Mesenchymal stem cell (in vitro differentiated cells and primary cell): ENCODE measurements at regions not wholly inside any gene's neighbourhood (a gene's known extent, or its start where the extent isn't known, plus 50 kb on each side); places are given as distances from the start of the nearest gene placed in this dataset.

ENCODE experiments used
- DNase-seq: peaks from one replicate; pipeline ENCODE4 v3.0.0-alpha.2; 2013
- H2AFZ ChIP-seq: one replicate; pipeline ENCODE4 v1.6.1; 2013; ENCODE audit warnings: low read depth, mild to moderate bottlenecking, control low read depth, inconsistent platforms, low read length, moderate library complexity
- H2AK5ac ChIP-seq: 2 replicates; pipeline ENCODE4 v1.6.1; 2013; ENCODE audit warnings: low read length, moderate library complexity, mild to moderate bottlenecking, inconsistent platforms; ENCODE audit not compliant: severe bottlenecking
- H2BK120ac ChIP-seq: one replicate; pipeline ENCODE4 v1.6.1; 2013; ENCODE audit warnings: low read depth, mild to moderate bottlenecking, inconsistent platforms, low read length, moderate library complexity
- H2BK12ac ChIP-seq, 2 experiments: one replicate each; pipeline ENCODE4 v1.6.1; 2013; ENCODE audit warnings: inconsistent platforms in 2 of 2, low read length in 2 of 2, mild to moderate bottlenecking in 2 of 2, moderate library complexity in 2 of 2, control low read depth in 1 of 2
- H2BK15ac ChIP-seq: one replicate; pipeline ENCODE4 v1.6.1; 2013; ENCODE audit warnings: mild to moderate bottlenecking, low read depth, inconsistent platforms; ENCODE audit not compliant: poor library complexity, severe bottlenecking
- H2BK5ac ChIP-seq: 2 replicates; pipeline ENCODE4 v1.6.1; 2013; ENCODE audit warnings: low read depth, mild to moderate bottlenecking, low read length, control low read depth, inconsistent platforms; ENCODE audit not compliant: poor library complexity, severe bottlenecking
- H3K14ac ChIP-seq, 2 experiments: one replicate each; pipeline ENCODE4 v1.6.1; 2013; ENCODE audit warnings: inconsistent platforms in 2 of 2, low read length in 2 of 2, control low read depth in 1 of 2, mild to moderate bottlenecking in 1 of 2, moderate library complexity in 1 of 2
- H3K18ac ChIP-seq, 2 experiments: one replicate each; pipeline ENCODE4 v1.6.1; 2013; ENCODE audit warnings: inconsistent platforms in 2 of 2, low read length in 2 of 2, control low read depth in 1 of 2, low read depth in 1 of 2, mild to moderate bottlenecking in 1 of 2
- H3K23ac ChIP-seq, 2 experiments: one replicate each; pipeline ENCODE4 v1.6.1; 2013; ENCODE audit warnings: inconsistent platforms in 2 of 2, low read length in 2 of 2, mild to moderate bottlenecking in 2 of 2, moderate library complexity in 2 of 2, control low read depth in 1 of 2
- H3K27ac ChIP-seq: 2 replicates; pipeline ENCODE4 v1.5.1; 2013; ENCODE audit warnings: mild to moderate bottlenecking, moderate library complexity, low read length, control low read depth, inconsistent platforms; ENCODE audit not compliant: poor library complexity, severe bottlenecking
- H3K27me3 ChIP-seq, 2 experiments: 2 replicates each; pipeline versions ENCODE4 v1.6.1 to v1.7.0; 2013; ENCODE audit warnings: low read length in 2 of 2, mild to moderate bottlenecking in 2 of 2, moderate library complexity in 2 of 2, control low read depth in 1 of 2, inconsistent platforms in 1 of 2; ENCODE audit not compliant: control insufficient read depth in 1 of 2, insufficient read depth in 1 of 2
- H3K36me3 ChIP-seq, 2 experiments: 2 replicates each; pipeline versions ENCODE4 v1.6.1 to v1.7.0; 2013; ENCODE audit warnings: low read length in 2 of 2, control low read depth in 1 of 2, inconsistent platforms in 1 of 2, low read depth in 1 of 2, mild to moderate bottlenecking in 1 of 2; ENCODE audit not compliant: insufficient read depth in 2 of 2, control insufficient read depth in 1 of 2
- H3K4ac ChIP-seq, 2 experiments: one replicate each; pipeline ENCODE4 v1.6.1; 2013; ENCODE audit warnings: inconsistent platforms in 2 of 2, low read length in 2 of 2, mild to moderate bottlenecking in 2 of 2, moderate library complexity in 2 of 2, control low read depth in 1 of 2, low read depth in 1 of 2
- H3K4me1 ChIP-seq: 2 replicates; pipeline ENCODE4 v1.6.1; 2013; ENCODE audit warnings: low read depth, low read length, control low read depth; ENCODE audit not compliant: control insufficient read depth, insufficient read depth
- H3K4me2 ChIP-seq: 2 replicates; pipeline ENCODE4 v1.6.1; 2013; ENCODE audit warnings: low read length, mild to moderate bottlenecking, inconsistent platforms; ENCODE audit not compliant: poor library complexity, severe bottlenecking
- H3K4me3 ChIP-seq, 2 experiments: 2 replicates each; pipeline versions ENCODE4 v1.5.1 to v1.7.0; 2013; ENCODE audit warnings: low read length in 2 of 2, mild to moderate bottlenecking in 2 of 2, control low read depth in 1 of 2, low read depth in 1 of 2; ENCODE audit not compliant: insufficient read depth in 1 of 2
- H3K79me1 ChIP-seq: replicated peaks from 2 replicates; pipeline ENCODE4 v1.6.1; 2013; ENCODE audit warnings: mild to moderate bottlenecking, control low read depth, low read length, inconsistent platforms; ENCODE audit not compliant: poor library complexity, severe bottlenecking
- H3K9ac ChIP-seq: 2 replicates; pipeline ENCODE4 v1.7.0; 2013; ENCODE audit warnings: mild to moderate bottlenecking, low read length, moderate library complexity
- H3K9me3 ChIP-seq: 2 replicates; pipeline ENCODE4 v1.7.0; 2013; ENCODE audit warnings: mild to moderate bottlenecking, low read length; ENCODE audit not compliant: control insufficient read depth
- H4K8ac ChIP-seq: one replicate; pipeline ENCODE4 v1.6.1; 2013; ENCODE audit warnings: inconsistent platforms, mild to moderate bottlenecking, low read length, moderate library complexity
- H4K91ac ChIP-seq: one replicate; pipeline ENCODE4 v1.6.1; 2013; ENCODE audit warnings: mild to moderate bottlenecking, low read length, inconsistent platforms
- WGBS: methylation state at CpG from one replicate; pipeline ENCODE4 v1.1.7; 2013; ENCODE audit warnings: mixed read lengths; 5-methylcytosine and 5-hydroxymethylcytosine counted together

GRCh38 chr5:126357585-126358342 lies 65.4 kb upstream of the GRAMD2B start:
- Histone ChIP-seq H3K9me3 (no peaks in the 10 kb centered on the region), H3K18ac (peak overlapping the region; percentile 13 to 23), H3K79me1 (no peaks in the 10 kb centered on the region), H3K4ac (peak overlapping the region in 1 of 2 experiments; percentile 58), H3K4me2 (no peak overlapping the region), H2BK12ac (peak overlapping the region; percentile 15), H3K27me3 (no peaks in the 10 kb centered on the region), H3K14ac (peak overlapping the region in 1 of 2 experiments; percentile 28), H4K91ac (no peak overlapping the region), H2BK15ac (no peak overlapping the region), H4K8ac (no peak overlapping the region), H3K4me3 (no peak overlapping the region), H3K23ac (no peak overlapping the region), H2AK5ac (peak overlapping the region; percentile 10), H2BK120ac (peak overlapping the region; percentile 29), H3K9ac (no peak overlapping the region), H2BK5ac (no peak overlapping the region), H3K4me1 (peaks cover 2% of the 10 kb centered on the region), H2AFZ (peak overlapping the region; percentile 61), H3K27ac (peak overlapping the region; percentile 30), H3K36me3 (no peaks in the 10 kb centered on the region)
- DNase-seq, result no peak
- WGBS, result 94% methylated on average over 1 of the region's 4 CpGs

- no peak overlapping the region for H2AK5ac ChIP-seq
- no peak overlapping the region for H2AFZ ChIP-seq
- H3K27ac ChIP-seq, result no peak overlapping the region
- H3K79me1 ChIP-seq, result no peaks in the 10 kb centered on the region
- H3K4ac ChIP-seq, result no peak overlapping the region
- H3K9ac ChIP-seq, result no peak overlapping the region
- DNase-seq, result peak; percentile 64
- H3K4me3 ChIP-seq, result no peak overlapping the region
- no peak overlapping the region for H3K23ac ChIP-seq
- no peak overlapping the region for H4K91ac ChIP-seq
- no peak overlapping the region for H4K8ac ChIP-seq
- H2BK15ac ChIP-seq, result no peak overlapping the region
- no peak overlapping the region for H2BK5ac ChIP-seq
- H3K14ac ChIP-seq, result no peak overlapping the region
- peaks cover 2% of the 10 kb centered on the region for H3K4me1 ChIP-seq
- peak overlapping the region in 1 of 2 experiments; percentile 54 for H3K18ac ChIP-seq
- peak overlapping the region in 1 of 2 experiments; percentile 51 for H2BK12ac ChIP-seq
- H3K4me2 ChIP-seq, result no peak overlapping the region
- WGBS, result 37% methylated on average over 3 of the region's 4 CpGs
- H3K36me3 ChIP-seq, result no peaks in the 10 kb centered on the region
- H3K9me3 ChIP-seq, result no peaks in the 10 kb centered on the region
- H2BK120ac ChIP-seq, result no peak overlapping the region
- no peaks in the 10 kb centered on the region for H3K27me3 ChIP-seq
These were observed 64.7 kb upstream of the GRAMD2B start for GRCh38 chr5:126358525-126358924.

- H3K9me3 ChIP-seq, result no peaks in the 10 kb centered on the region
- no peak overlapping the region for H3K27ac ChIP-seq
- no peak overlapping the region for H2AK5ac ChIP-seq
- H3K4me2 ChIP-seq, result no peak overlapping the region
- no peak overlapping the region for H3K18ac ChIP-seq
- H2AFZ ChIP-seq, result no peak overlapping the region
- H4K91ac ChIP-seq, result no peak overlapping the region
- H3K27me3 ChIP-seq, result no peaks in the 10 kb centered on the region
- H4K8ac ChIP-seq, result no peak overlapping the region
- H3K79me1 ChIP-seq, result no peaks in the 10 kb centered on the region
- peak; percentile 92 for DNase-seq
- no peak overlapping the region for H3K23ac ChIP-seq
- H2BK15ac ChIP-seq, result no peak overlapping the region
- H3K4me1 ChIP-seq, result peaks cover 2% of the 10 kb centered on the region
- H2BK12ac ChIP-seq, result no peak overlapping the region
- H2BK5ac ChIP-seq, result no peak overlapping the region
- H2BK120ac ChIP-seq, result peak overlapping the region; percentile 29
- no peak overlapping the region for H3K9ac ChIP-seq
- H3K36me3 ChIP-seq, result no peaks in the 10 kb centered on the region
- H3K4me3 ChIP-seq, result no peak overlapping the region
- H3K4ac ChIP-seq, result no peak overlapping the region
- H3K14ac ChIP-seq, result no peak overlapping the region
- WGBS, result 70% methylated on average over 6 of the region's 6 CpGs
These were observed 63.3 kb upstream of the GRAMD2B start for GRCh38 chr5:126359884-126360283.

- WGBS, result 69% methylated on average over 1 of the region's 1 CpG
These were observed 62.7 kb upstream of the GRAMD2B start for GRCh38 chr5:126360467-126360866.

More at GRCh38 chr5:126360467-126360866, 62.7 kb upstream of the GRAMD2B start:
- H2BK5ac ChIP-seq, result no peak overlapping the region
- no peaks in the 10 kb centered on the region for H3K27me3 ChIP-seq
- no peak overlapping the region for H3K27ac ChIP-seq
- H4K91ac ChIP-seq, result no peak overlapping the region
- peaks cover 2% of the 10 kb centered on the region for H3K4me1 ChIP-seq
- H2AFZ ChIP-seq, result no peak overlapping the region
- no peak overlapping the region for H3K14ac ChIP-seq
- no peak overlapping the region for H2BK15ac ChIP-seq
- H3K9me3 ChIP-seq, result no peaks in the 10 kb centered on the region
- no peak overlapping the region for H3K4ac ChIP-seq
- H3K18ac ChIP-seq, result peak overlapping the region; percentile 23 to 50
- H3K79me1 ChIP-seq, result no peaks in the 10 kb centered on the region
- DNase-seq, result peak; percentile 80
- H3K9ac ChIP-seq, result no peak overlapping the region
- H3K4me2 ChIP-seq, result no peak overlapping the region
- H2BK120ac ChIP-seq, result peak overlapping the region; percentile 29
- no peaks in the 10 kb centered on the region for H3K36me3 ChIP-seq
- H2BK12ac ChIP-seq, result peak overlapping the region; percentile 80 to 93
- peak overlapping the region; percentile 33 for H2AK5ac ChIP-seq
- H3K4me3 ChIP-seq, result no peak overlapping the region
- no peak overlapping the region for H3K23ac ChIP-seq
- peak overlapping the region; percentile 57 for H4K8ac ChIP-seq
